ENCODE measurements at regions not wholly inside any gene's neighbourhood (a gene's known extent, or its start where the extent isn't known, plus 50 kb on each side); places are given as distances from the start of the nearest gene placed in this dataset.

- TF ChIP-seq SUZ12 (IDR thresholded peaks at IDR 0.05; ENCODE audit: low read length), result no peak
- TF ChIP-seq, protein P1, sequence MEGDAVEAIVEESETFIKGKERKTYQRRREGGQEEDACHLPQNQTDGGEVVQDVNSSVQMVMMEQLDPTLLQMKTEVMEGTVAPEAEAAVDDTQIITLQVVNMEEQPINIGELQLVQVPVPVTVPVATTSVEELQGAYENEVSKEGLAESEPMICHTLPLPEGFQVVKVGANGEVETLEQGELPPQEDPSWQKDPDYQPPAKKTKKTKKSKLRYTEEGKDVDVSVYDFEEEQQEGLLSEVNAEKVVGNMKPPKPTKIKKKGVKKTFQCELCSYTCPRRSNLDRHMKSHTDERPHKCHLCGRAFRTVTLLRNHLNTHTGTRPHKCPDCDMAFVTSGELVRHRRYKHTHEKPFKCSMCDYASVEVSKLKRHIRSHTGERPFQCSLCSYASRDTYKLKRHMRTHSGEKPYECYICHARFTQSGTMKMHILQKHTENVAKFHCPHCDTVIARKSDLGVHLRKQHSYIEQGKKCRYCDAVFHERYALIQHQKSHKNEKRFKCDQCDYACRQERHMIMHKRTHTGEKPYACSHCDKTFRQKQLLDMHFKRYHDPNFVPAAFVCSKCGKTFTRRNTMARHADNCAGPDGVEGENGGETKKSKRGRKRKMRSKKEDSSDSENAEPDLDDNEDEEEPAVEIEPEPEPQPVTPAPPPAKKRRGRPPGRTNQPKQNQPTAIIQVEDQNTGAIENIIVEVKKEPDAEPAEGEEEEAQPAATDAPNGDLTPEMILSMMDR (IDR thresholded peaks at IDR 0.05; ENCODE audit: control extremely low read depth in 1 of 3, insufficient read depth in 1 of 3, low read depth in 1 of 3, low read length in 3 of 3), result no peak
- no peak for TF ChIP-seq JUN (IDR thresholded peaks at IDR 0.05; ENCODE audit: low read depth, low read length)
- no peak for TF ChIP-seq CHD1 (IDR thresholded peaks at IDR 0.05; ENCODE audit: low read depth, low read length)
- TF ChIP-seq POLR2A (IDR thresholded peaks at IDR 0.05; ENCODE audit: control extremely low read depth in 1 of 2, low read depth in 2 of 2, low read length in 2 of 2), result no peak
- TF ChIP-seq EP300 (IDR thresholded peaks at IDR 0.05; ENCODE audit: borderline replicate concordance in 1 of 2, low read depth in 2 of 2, low read length in 2 of 2), result no peak
- TF ChIP-seq, protein P2, sequence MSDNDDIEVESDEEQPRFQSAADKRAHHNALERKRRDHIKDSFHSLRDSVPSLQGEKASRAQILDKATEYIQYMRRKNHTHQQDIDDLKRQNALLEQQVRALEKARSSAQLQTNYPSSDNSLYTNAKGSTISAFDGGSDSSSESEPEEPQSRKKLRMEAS (IDR thresholded peaks at IDR 0.05), result no peak
- TF ChIP-seq POLR2AphosphoS5 (IDR thresholded peaks at IDR 0.05; ENCODE audit: low read depth, low read length), result no peak
- TF ChIP-seq JUND (IDR thresholded peaks at IDR 0.05; ENCODE audit: low read length), result no peak
- TF ChIP-seq EZH2 (IDR thresholded peaks at IDR 0.05; ENCODE audit: low read depth, low read length, severe bottlenecking), result no peak
Observed at GRCh38 chr17:27974531-27975145, 67.8 kb upstream of the NLK start.
